Naive thymus-derived CD4-positive, alpha-beta T cell (primary cell): ENCODE measurements at regions not wholly inside any gene's neighbourhood (a gene's known extent, or its start where the extent isn't known, plus 50 kb on each side); places are given as distances from the start of the nearest gene placed in this dataset.

ENCODE experiments used
- ATAC-seq: fragments of 150-1000 bp; cut with Tn5 transposase; 2 replicates; pipeline ENCODE4 v1.10.0; 2021; ENCODE audit warnings: mild to moderate bottlenecking, moderate library complexity
- CTCF ChIA-PET: fragments of 350-600 bp; sonication (Branson Sonifier 250); formaldehyde crosslinking; loops from one replicate; lab custom pipeline; 2021; ENCODE audit warnings: antibody characterized with exemption; lab: Charles Lee
- POLR2A ChIA-PET: fragments of 350-600 bp; sonication (Branson Sonifier 250); formaldehyde crosslinking; loops from one replicate; lab custom pipeline; 2021; ENCODE audit warnings: antibody characterized with exemption, inconsistent platforms; lab: Charles Lee
- DNase-seq, 9 donors: peaks; one replicate each; pipeline versions ENCODE4 v3.0.0 to v3.0.0-alpha.2; 2020 to 2022; ENCODE audit warnings: mixed read lengths in 1 of 9
- H3K27ac ChIP-seq: one replicate; pipeline ENCODE4 v1.7.0; 2013; ENCODE audit warnings: mild to moderate bottlenecking, low read depth, low read length, moderate library complexity
- H3K27me3 ChIP-seq, 2 donors: one replicate each; pipeline ENCODE4 v1.7.0; 2013; ENCODE audit warnings: low read length in 2 of 2, mild to moderate bottlenecking in 2 of 2, moderate library complexity in 2 of 2; ENCODE audit not compliant: control insufficient read depth in 2 of 2, insufficient read depth in 2 of 2
- H3K36me3 ChIP-seq, 3 experiments: 1 replicate in 2 of 3; 2 replicates in 1 of 3; pipeline ENCODE4 v1.7.0; 2013; ENCODE audit warnings: low read length in 3 of 3, mild to moderate bottlenecking in 3 of 3, moderate library complexity in 1 of 3; ENCODE audit not compliant: insufficient read depth in 3 of 3, control insufficient read depth in 2 of 3
- H3K4me1 ChIP-seq, 2 donors: one replicate each; pipeline ENCODE4 v1.7.0; 2013; ENCODE audit warnings: low read length in 2 of 2, mild to moderate bottlenecking in 2 of 2, moderate library complexity in 1 of 2; ENCODE audit not compliant: control insufficient read depth in 2 of 2, insufficient read depth in 2 of 2
- H3K4me3 ChIP-seq: 2 replicates; pipeline ENCODE4 v1.7.0; 2013; ENCODE audit warnings: mild to moderate bottlenecking, low read length
- H3K9me3 ChIP-seq, 3 experiments: 1 replicate in 2 of 3; 2 replicates in 1 of 3; pipeline ENCODE4 v1.7.0; 2013; ENCODE audit warnings: low read length in 3 of 3; ENCODE audit not compliant: control insufficient read depth in 2 of 3
- H3K27ac Mint-ChIP-seq, 9 donors: one replicate each; pipeline ENCODE4 v1.8.0; 2020 to 2022; ENCODE audit warnings: mixed read lengths in 9 of 9, mild to moderate bottlenecking in 8 of 9, moderate library complexity in 5 of 9, inconsistent platforms in 2 of 9
- H3K27me3 Mint-ChIP-seq, 5 donors: one replicate each; pipeline ENCODE4 v1.8.0; 2021 to 2022; ENCODE audit warnings: mixed read lengths in 5 of 5, mild to moderate bottlenecking in 1 of 5
- H3K36me3 Mint-ChIP-seq, 5 donors: one replicate each; pipeline ENCODE4 v1.8.0; 2020 to 2022; ENCODE audit warnings: mixed read lengths in 5 of 5, mild to moderate bottlenecking in 3 of 5, inconsistent platforms in 1 of 5
- H3K4me1 Mint-ChIP-seq, 7 donors: one replicate each; pipeline ENCODE4 v1.8.0; 2020 to 2022; ENCODE audit warnings: mixed read lengths in 7 of 7, mild to moderate bottlenecking in 3 of 7, inconsistent platforms in 1 of 7
- H3K4me3 Mint-ChIP-seq, 10 donors: one replicate each; pipeline ENCODE4 v1.8.0; 2020 to 2022; ENCODE audit warnings: mild to moderate bottlenecking in 10 of 10, mixed read lengths in 10 of 10, moderate library complexity in 6 of 10, inconsistent platforms in 2 of 10
- H3K9me3 Mint-ChIP-seq, 11 donors: one replicate each; pipeline ENCODE4 v1.8.0; 2020 to 2022; ENCODE audit warnings: mixed read lengths in 11 of 11, mild to moderate bottlenecking in 4 of 11, inconsistent platforms in 1 of 11, moderate library complexity in 1 of 11
- intact Hi-C, 2 donors: fragments of 100-400 bp; cut with micrococcal nuclease; formaldehyde crosslinking; loops; one replicate each; pipeline ENCODE4 v1.15.1; 2023

- Mint-ChIP-seq H3K9me3 (peaks cover 0 to 4% (median 0%) of the 10 kb centered on the region in 11 donors), H3K27ac (no peak overlapping the region), H3K36me3 (peaks cover 0 to 3% (median 0%) of the 10 kb centered on the region in 5 donors), H3K4me1 (peaks cover 0 to 11% (median 0%) of the 10 kb centered on the region in 7 donors), H3K27me3 (peaks cover 9 to 20% (median 14%) of the 10 kb centered on the region in 5 donors), H3K4me3 (no peak overlapping the region)
- CTCF ChIA-PET: interaction anchor here (0.6 kb wide), 1 partner anchor 73 kb away, joined by 3 read pairs; no protein-coding TSS in a partner anchor
- no peaks in the 10 kb centered on the region for H3K36me3 ChIP-seq
- no peak overlapping the region for H3K4me3 ChIP-seq
- no peak overlapping the region for H3K27ac ChIP-seq
- H3K4me1 ChIP-seq: no peaks in the 10 kb centered on the region
- POLR2A ChIA-PET: no interaction called here
- DNase-seq: no peak
- no peaks in the 10 kb centered on the region for H3K9me3 ChIP-seq
- intact Hi-C loops: no loop called here
- H3K27me3 ChIP-seq: no peaks in the 10 kb centered on the region
- ATAC-seq: no peak
These were observed 320.1 kb downstream of the AGTPBP1 start for GRCh38 chr9:85421641-85422040.

GRCh38 chr9:85420750-85421149, 321.0 kb downstream of the AGTPBP1 start:
- ATAC-seq (peak; percentile 37), DNase-seq (no peak)
- Histone ChIP-seq H3K4me1 (no peaks in the 10 kb centered on the region), H3K27me3 (no peaks in the 10 kb centered on the region), H3K9me3 (no peaks in the 10 kb centered on the region), H3K4me3 (no peak overlapping the region), H3K27ac (no peak overlapping the region), H3K36me3 (no peaks in the 10 kb centered on the region)
- Mint-ChIP-seq H3K27me3 (peaks cover 5 to 16% (median 8%) of the 10 kb centered on the region in 5 donors), H3K4me1 (peaks cover 0 to 11% (median 0%) of the 10 kb centered on the region in 7 donors), H3K4me3 (peak overlapping the region in 1 of 10 donors; percentile 7), H3K27ac (peak overlapping the region in 1 of 9 donors; percentile 56), H3K9me3 (peaks cover 0 to 4% (median 0%) of the 10 kb centered on the region in 11 donors), H3K36me3 (peaks cover 0 to 3% (median 0%) of the 10 kb centered on the region in 5 donors)
- CTCF ChIA-PET: no interaction called here
- POLR2A ChIA-PET: no interaction called here
- intact Hi-C loops: no loop called here

DNA sequence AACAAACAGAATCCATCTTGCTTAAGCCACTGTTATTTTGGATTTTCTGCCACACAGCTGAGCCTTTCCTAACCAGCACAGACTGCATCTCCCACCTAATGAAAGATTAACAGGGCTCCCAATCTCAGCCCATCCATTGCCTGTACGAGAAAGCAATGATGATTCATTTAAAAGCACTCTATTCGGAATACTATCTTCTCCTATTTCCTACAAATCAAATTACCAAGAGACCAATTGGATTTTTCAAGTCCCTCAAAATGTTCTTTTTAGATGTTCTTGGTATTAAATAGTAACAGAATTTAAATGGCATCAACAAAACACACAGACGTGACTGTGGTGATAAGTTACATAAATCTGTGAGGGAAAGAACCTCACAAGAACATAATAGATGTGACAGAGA, 324.1 kb downstream of the AGTPBP1 start:
- Histone ChIP-seq H3K27ac (no peak overlapping the region), H3K4me3 (no peak overlapping the region), H3K27me3 (no peaks in the 10 kb centered on the region), H3K9me3 (no peaks in the 10 kb centered on the region), H3K36me3 (no peaks in the 10 kb centered on the region), H3K4me1 (no peaks in the 10 kb centered on the region)
- DNase-seq: no peak
- Mint-ChIP-seq H3K36me3 (no peaks in the 10 kb centered on the region), H3K9me3 (peaks cover 0 to 2% (median 0%) of the 10 kb centered on the region in 11 donors), H3K4me1 (peaks cover 0 to 9% (median 0%) of the 10 kb centered on the region in 7 donors), H3K27ac (no peak overlapping the region), H3K4me3 (no peak overlapping the region), H3K27me3 (peaks cover 0 to 18% (median 9%) of the 10 kb centered on the region in 5 donors)
- POLR2A ChIA-PET: no interaction called here
- no peak for ATAC-seq
- CTCF ChIA-PET: no interaction called here
- intact Hi-C loops: no loop called here

GRCh38 chr9:85416715-85417114, 325.0 kb downstream of the AGTPBP1 start:
- Histone ChIP-seq H3K27ac (no peak overlapping the region), H3K27me3 (no peaks in the 10 kb centered on the region), H3K4me3 (no peak overlapping the region), H3K9me3 (no peaks in the 10 kb centered on the region), H3K36me3 (no peaks in the 10 kb centered on the region), H3K4me1 (no peaks in the 10 kb centered on the region)
- DNase-seq (no peak), ATAC-seq (no peak)
- CTCF ChIA-PET: no interaction called here
- Mint-ChIP-seq H3K36me3 (no peaks in the 10 kb centered on the region), H3K4me1 (peaks cover 0 to 9% (median 0%) of the 10 kb centered on the region in 7 donors), H3K4me3 (no peak overlapping the region), H3K27me3 (peaks cover 0 to 21% (median 9%) of the 10 kb centered on the region in 5 donors), H3K27ac (no peak overlapping the region), H3K9me3 (peaks cover 0 to 1% (median 0%) of the 10 kb centered on the region in 11 donors)
- POLR2A ChIA-PET: no interaction called here
- intact Hi-C loops: no loop called here

GRCh38 chr9:85414390-85414789, 327.4 kb downstream of the AGTPBP1 start:
- H3K4me3 ChIP-seq: no peak overlapping the region
- no peaks in the 10 kb centered on the region for H3K4me1 Mint-ChIP-seq
- no peaks in the 10 kb centered on the region for H3K36me3 ChIP-seq
- H3K4me1 ChIP-seq: no peaks in the 10 kb centered on the region
- intact Hi-C loops: no loop called here
- H3K27me3 Mint-ChIP-seq: peaks cover 4 to 25% (median 14%) of the 10 kb centered on the region in 5 donors
- no peak overlapping the region for H3K27ac ChIP-seq
- no peaks in the 10 kb centered on the region for H3K9me3 ChIP-seq
- ATAC-seq (no peak), DNase-seq (no peak)
- ChIA-PET CTCF (no interaction called here), POLR2A (no interaction called here)
- no peaks in the 10 kb centered on the region for H3K36me3 Mint-ChIP-seq
- H3K27ac Mint-ChIP-seq: no peak overlapping the region
- no peaks in the 10 kb centered on the region for H3K27me3 ChIP-seq
- H3K9me3 Mint-ChIP-seq: peaks cover 0 to 4% (median 0%) of the 10 kb centered on the region in 11 donors
- no peak overlapping the region for H3K4me3 Mint-ChIP-seq

DNA sequence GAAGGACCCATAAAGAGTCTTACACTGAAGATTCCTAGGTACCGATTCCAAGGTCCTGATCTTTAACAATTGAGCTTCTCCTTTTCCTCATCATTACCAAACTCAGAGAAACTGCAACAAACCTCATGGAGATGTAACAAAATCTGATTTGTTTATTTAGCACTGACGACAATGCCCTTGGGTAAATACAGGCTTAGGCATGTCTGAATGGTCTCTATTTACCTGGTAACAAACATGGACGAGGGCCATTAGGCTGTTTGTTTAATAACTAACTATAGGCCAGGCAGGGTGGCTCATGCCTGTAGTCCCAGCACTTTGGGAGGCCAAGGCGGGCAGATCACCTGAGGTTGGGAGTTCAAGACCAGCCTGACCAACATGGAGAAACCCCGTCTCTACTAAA, 333.3 kb downstream of the AGTPBP1 start:
- no peaks in the 10 kb centered on the region for H3K4me1 Mint-ChIP-seq
- Histone ChIP-seq H3K4me3 (no peak overlapping the region), H3K27me3 (no peaks in the 10 kb centered on the region), H3K9me3 (no peaks in the 10 kb centered on the region), H3K36me3 (no peaks in the 10 kb centered on the region), H3K4me1 (no peaks in the 10 kb centered on the region), H3K27ac (no peak overlapping the region)
- H3K27ac Mint-ChIP-seq: no peak overlapping the region
- H3K36me3 Mint-ChIP-seq: no peaks in the 10 kb centered on the region
- intact Hi-C loops: no loop called here
- peaks cover 0 to 16% (median 14%) of the 10 kb centered on the region in 5 donors for H3K27me3 Mint-ChIP-seq
- DNase-seq (no peak), ATAC-seq (no peak)
- H3K4me3 Mint-ChIP-seq: no peak overlapping the region
- H3K9me3 Mint-ChIP-seq: peaks cover 0 to 6% (median 0%) of the 10 kb centered on the region in 11 donors
- POLR2A ChIA-PET: no interaction called here
- CTCF ChIA-PET: no interaction called here

DNA sequence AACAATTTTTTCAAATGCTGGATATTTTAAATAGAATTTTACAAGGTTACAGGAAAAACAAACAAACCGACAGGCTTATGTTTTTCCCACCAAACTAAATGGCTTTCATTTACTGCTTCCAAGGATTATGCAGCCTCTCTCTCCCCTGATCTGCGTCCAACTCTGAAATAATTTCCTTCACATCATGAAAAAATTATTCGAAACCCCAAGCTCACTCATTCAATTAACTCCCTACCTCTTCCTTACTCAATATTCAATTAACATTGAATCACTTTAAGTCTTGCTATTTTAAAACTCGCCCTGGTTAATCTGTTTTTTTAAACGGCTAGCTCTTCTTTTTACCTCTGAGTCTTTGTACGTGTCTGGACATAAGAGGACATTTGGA, 336.2 kb downstream of the AGTPBP1 start:
- Histone ChIP-seq H3K27ac (no peak overlapping the region), H3K9me3 (no peaks in the 10 kb centered on the region), H3K4me1 (no peaks in the 10 kb centered on the region), H3K27me3 (no peaks in the 10 kb centered on the region), H3K4me3 (no peak overlapping the region), H3K36me3 (no peaks in the 10 kb centered on the region)
- ChIA-PET CTCF (interaction anchor here (0.8 kb wide), 1 partner anchor 17 kb away, joined by 3 read pairs; no protein-coding TSS in a partner anchor), POLR2A (no interaction called here)
- no peak overlapping the region for H3K27ac Mint-ChIP-seq
- intact Hi-C loops: no loop called here
- DNase-seq (no peak), ATAC-seq (no peak)
- no peaks in the 10 kb centered on the region for H3K36me3 Mint-ChIP-seq
- peaks cover 0 to 1% (median 0%) of the 10 kb centered on the region in 7 donors for H3K4me1 Mint-ChIP-seq
- H3K4me3 Mint-ChIP-seq: no peak overlapping the region
- H3K9me3 Mint-ChIP-seq: peaks cover 0 to 3% (median 0%) of the 10 kb centered on the region in 11 donors
- H3K27me3 Mint-ChIP-seq: peaks cover 2 to 23% (median 12%) of the 10 kb centered on the region in 5 donors
